GM18868 (cell line): ENCODE measurements at regions not wholly inside any gene's neighbourhood (a gene's known extent, or its start where the extent isn't known, plus 50 kb on each side); places are given as distances from the start of the nearest gene placed in this dataset.
A peak's percentile ranks its signal among the peaks of the same experiment; 100 is the strongest.
"Not testable (repeated sequence)": the region's sequence is repeated elsewhere in the genome, so short reads cannot be mapped to it uniquely, and the experiment has no call there.

Experiments
- ATAC-seq: cut with Tn5 transposase; IDR thresholded peaks from one replicate; pipeline ENCODE4 v1.9.1; 2021; ENCODE audit warnings: mild to moderate bottlenecking, moderate library complexity; ENCODE audit not compliant: unreplicated experiment

- ATAC-seq: not testable (repeated sequence)
Measured at GRCh38 chr9:68593760-68594159, 53.1 kb upstream of the TMEM252 start.

GRCh38 chr9:68595868-68596267 lies 55.2 kb upstream of the TMEM252 start:
- ATAC-seq: no peak

GRCh38 chr9:68597362-68597997 lies 56.8 kb upstream of the TMEM252 start:
- no peak for ATAC-seq

- ATAC-seq: no peak
Measured at GRCh38 chr9:68599826-68600225, 59.1 kb upstream of the TMEM252 start.

GRCh38 chr9:68601081-68601480 lies 60.4 kb upstream of the TMEM252 start:
- no peak for ATAC-seq

- ATAC-seq: no peak
Measured at GRCh38 chr9:68603371-68603770, 62.7 kb upstream of the TMEM252 start.

GRCh38 chr9:68608763-68609162 lies 68.1 kb upstream of the TMEM252 start:
- no peak for ATAC-seq

- ATAC-seq: no peak
Measured at GRCh38 chr9:68609901-68610415, 69.3 kb upstream of the TMEM252 start.

GRCh38 chr9:68614121-68614520 lies 73.4 kb upstream of the TMEM252 start:
- no peak for ATAC-seq

- not testable (repeated sequence) for ATAC-seq
Measured at GRCh38 chr9:68617011-68617410, 76.3 kb upstream of the TMEM252 start.

- ATAC-seq: no peak
Measured at GRCh38 chr9:68619072-68619471, 78.4 kb upstream of the TMEM252 start.

GRCh38 chr9:68619636-68620035 lies 79.0 kb upstream of the TMEM252 start:
- no peak for ATAC-seq

GRCh38 chr9:68625559-68625958 lies 79.5 kb upstream of the PIP5K1B start:
- ATAC-seq: no peak

GRCh38 chr9:68626526-68626925 lies 78.5 kb upstream of the PIP5K1B start:
- ATAC-seq: no peak

- no peak for ATAC-seq
Measured at GRCh38 chr9:68627104-68627503, 77.9 kb upstream of the PIP5K1B start.

- ATAC-seq: no peak
Measured at GRCh38 chr9:68627594-68627993, 77.4 kb upstream of the PIP5K1B start.

- no peak for ATAC-seq
Measured at GRCh38 chr9:68629042-68629441, 76.0 kb upstream of the PIP5K1B start.

GRCh38 chr9:68631811-68632210 lies 73.2 kb upstream of the PIP5K1B start:
- no peak for ATAC-seq

- no peak for ATAC-seq
Measured at GRCh38 chr9:68637020-68637419, 68.0 kb upstream of the PIP5K1B start.

- not testable (repeated sequence) for ATAC-seq
Measured at GRCh38 chr9:68639261-68639660, 65.8 kb upstream of the PIP5K1B start.

GRCh38 chr9:68640421-68641089 lies 64.5 kb upstream of the PIP5K1B start:
- ATAC-seq: peak; percentile 31
